ENCODE measurements at regions not wholly inside any gene's neighbourhood (a gene's known extent, or its start where the extent isn't known, plus 50 kb on each side); places are given as distances from the start of the nearest gene placed in this dataset.

- TF ChIP-seq POLR2AphosphoS5 (IDR thresholded peaks at IDR 0.05; ENCODE audit: borderline replicate concordance, low read depth, low read length) (no peak), EZH2 (IDR thresholded peaks at IDR 0.05) (no peak), FOXP2 (optimal IDR thresholded peaks at IDR 0.05; ENCODE audit: control extremely low read depth, extremely low read length, insufficient read depth) (no peak)
These were observed 240.3 kb downstream of the FAM76B start for GRCh38 chr11:95549301-95549700.

Data from SK-N-MC (cell line).